Fibroblast of lung (primary cell): ENCODE measurements at regions not wholly inside any gene's neighbourhood (a gene's known extent, or its start where the extent isn't known, plus 50 kb on each side); places are given as distances from the start of the nearest gene placed in this dataset.
A peak's percentile ranks its signal among the peaks of the same experiment; 100 is the strongest.

Source experiments
- DNase-seq, 2 donors: peaks; one replicate each; pipeline versions ENCODE4 v3.0.0 to v3.0.0-alpha.2; 2010; ENCODE audit warnings: low read depth in 2 of 2
- H2AFZ ChIP-seq: 2 replicates; pipeline ENCODE4 v1.5.1; 2012; ENCODE audit warnings: low read length, control low read depth, inconsistent platforms
- H3K27ac ChIP-seq: 2 replicates; pipeline ENCODE4 v1.5.1; 2011; ENCODE audit warnings: low read length, control low read depth; ENCODE audit not compliant: insufficient read depth
- H3K27me3 ChIP-seq: 2 replicates; pipeline ENCODE4 v1.5.1; 2011; ENCODE audit warnings: mild to moderate bottlenecking, low read length; ENCODE audit not compliant: control insufficient read depth, insufficient read depth
- H3K36me3 ChIP-seq: 2 replicates; pipeline ENCODE4 v1.5.1; 2011; ENCODE audit warnings: low read length; ENCODE audit not compliant: control insufficient read depth, insufficient read depth
- H3K4me1 ChIP-seq: 2 replicates; pipeline ENCODE4 v1.5.1; 2011; ENCODE audit warnings: low read length; ENCODE audit not compliant: control insufficient read depth, insufficient read depth; ENCODE audit errors: extremely low read depth
- H3K4me2 ChIP-seq: 2 replicates; pipeline ENCODE4 v1.5.1; 2011; ENCODE audit warnings: low read length, control low read depth; ENCODE audit not compliant: insufficient read depth; ENCODE audit errors: extremely low read depth
- H3K4me3 ChIP-seq, 4 experiments: fragments of 200-600 bp in 1 of 4; sonication (generic) in 1 of 4; replicated peaks in 1 of 4; 2 replicates each; pipeline ENCODE4 v1.5.1; 2011 to 2016; ENCODE audit warnings: low read length in 4 of 4, low read depth in 3 of 4, mild to moderate bottlenecking in 3 of 4, control low read depth in 2 of 4, inconsistent platforms in 1 of 4, mixed read lengths in 1 of 4; ENCODE audit not compliant: insufficient read depth in 1 of 4; ENCODE audit errors: control extremely low read depth in 1 of 4
- H3K79me2 ChIP-seq: 2 replicates; pipeline ENCODE4 v1.5.1; 2012; ENCODE audit warnings: mild to moderate bottlenecking, low read length, inconsistent platforms; ENCODE audit not compliant: control insufficient read depth, insufficient read depth
- H3K9ac ChIP-seq: 2 replicates; pipeline ENCODE4 v1.5.1; 2011; ENCODE audit warnings: mild to moderate bottlenecking, low read length, control low read depth; ENCODE audit not compliant: insufficient read depth
- H3K9me3 ChIP-seq: 2 replicates; pipeline ENCODE4 v1.5.1; 2012; ENCODE audit warnings: low read depth, low read length; ENCODE audit not compliant: control insufficient read depth, insufficient read depth
- H4K20me1 ChIP-seq: 2 replicates; pipeline ENCODE4 v1.5.1; 2011; ENCODE audit warnings: low read length; ENCODE audit not compliant: control insufficient read depth, insufficient read depth; ENCODE audit errors: extremely low read depth
- EZH2 ChIP-seq: IDR thresholded peaks from 2 replicates; pipeline ENCODE4 v1.5.1; 2012; ENCODE audit warnings: low read length, control low read depth, mild to moderate bottlenecking; ENCODE audit errors: missing control alignments
- TF ChIP-seq, protein P1 (sequence below), 2 donors: IDR thresholded peaks in 1 of 2; conservative IDR thresholded peaks in 1 of 2; 1 replicate in 1 of 2; 2 replicates in 1 of 2; pipeline ENCODE4 v1.5.1; 2011 to 2012; ENCODE audit warnings: low read length in 2 of 2, control low read depth in 1 of 2, inconsistent platforms in 1 of 2, low read depth in 1 of 2, mild to moderate bottlenecking in 1 of 2

- Histone ChIP-seq H3K27ac (no peak overlapping the region), H3K4me3 (no peak overlapping the region), H3K4me2 (peak overlapping the region; percentile 15), H3K36me3 (no peaks in the 10 kb centered on the region), H3K27me3 (no peaks in the 10 kb centered on the region), H3K79me2 (no peaks in the 10 kb centered on the region), H3K4me1 (peaks cover 2% of the 10 kb centered on the region), H4K20me1 (no peaks in the 10 kb centered on the region), H3K9ac (no peak overlapping the region), H3K9me3 (no peaks in the 10 kb centered on the region), H2AFZ (no peak overlapping the region)
- DNase-seq, result no peak
- TF ChIP-seq, protein P1, sequence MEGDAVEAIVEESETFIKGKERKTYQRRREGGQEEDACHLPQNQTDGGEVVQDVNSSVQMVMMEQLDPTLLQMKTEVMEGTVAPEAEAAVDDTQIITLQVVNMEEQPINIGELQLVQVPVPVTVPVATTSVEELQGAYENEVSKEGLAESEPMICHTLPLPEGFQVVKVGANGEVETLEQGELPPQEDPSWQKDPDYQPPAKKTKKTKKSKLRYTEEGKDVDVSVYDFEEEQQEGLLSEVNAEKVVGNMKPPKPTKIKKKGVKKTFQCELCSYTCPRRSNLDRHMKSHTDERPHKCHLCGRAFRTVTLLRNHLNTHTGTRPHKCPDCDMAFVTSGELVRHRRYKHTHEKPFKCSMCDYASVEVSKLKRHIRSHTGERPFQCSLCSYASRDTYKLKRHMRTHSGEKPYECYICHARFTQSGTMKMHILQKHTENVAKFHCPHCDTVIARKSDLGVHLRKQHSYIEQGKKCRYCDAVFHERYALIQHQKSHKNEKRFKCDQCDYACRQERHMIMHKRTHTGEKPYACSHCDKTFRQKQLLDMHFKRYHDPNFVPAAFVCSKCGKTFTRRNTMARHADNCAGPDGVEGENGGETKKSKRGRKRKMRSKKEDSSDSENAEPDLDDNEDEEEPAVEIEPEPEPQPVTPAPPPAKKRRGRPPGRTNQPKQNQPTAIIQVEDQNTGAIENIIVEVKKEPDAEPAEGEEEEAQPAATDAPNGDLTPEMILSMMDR (conservative IDR thresholded peaks at IDR 0.05 in 1 of 2, IDR thresholded peaks at IDR 0.05 in 1 of 2; ENCODE audit: low read depth in 1 of 2, low read length in 2 of 2), result no peak
- TF ChIP-seq EZH2, result no peak
Observed at GRCh38 chr1:99566290-99567021, 79.5 kb upstream of the PALMD start.

- H3K27me3 ChIP-seq, result no peaks in the 10 kb centered on the region
- no peak overlapping the region for H3K4me3 ChIP-seq
- H3K27ac ChIP-seq, result no peak overlapping the region
- peak; percentile 59 to 91 for DNase-seq
- peaks cover 4% of the 10 kb centered on the region for H3K4me1 ChIP-seq
- H4K20me1 ChIP-seq, result no peaks in the 10 kb centered on the region
- H3K79me2 ChIP-seq, result no peaks in the 10 kb centered on the region
- H2AFZ ChIP-seq, result no peak overlapping the region
- H3K9me3 ChIP-seq, result no peaks in the 10 kb centered on the region
- no peak overlapping the region for H3K9ac ChIP-seq
- TF ChIP-seq, protein P1 (conservative IDR thresholded peaks at IDR 0.05 in 1 of 2, IDR thresholded peaks at IDR 0.05 in 1 of 2; ENCODE audit: low read depth in 1 of 2, low read length in 2 of 2), result no peak
- TF ChIP-seq EZH2, result no peak
- no peak overlapping the region for H3K4me2 ChIP-seq
- no peaks in the 10 kb centered on the region for H3K36me3 ChIP-seq
Observed at GRCh38 chr1:99570486-99571089, 75.3 kb upstream of the PALMD start.

- no peak overlapping the region for H2AFZ ChIP-seq
- no peaks in the 10 kb centered on the region for H3K79me2 ChIP-seq
- H3K4me3 ChIP-seq, result no peak overlapping the region
- no peak for TF ChIP-seq EZH2
- TF ChIP-seq, protein P1 (conservative IDR thresholded peaks at IDR 0.05 in 1 of 2, IDR thresholded peaks at IDR 0.05 in 1 of 2; ENCODE audit: low read depth in 1 of 2, low read length in 2 of 2), result no peak
- no peaks in the 10 kb centered on the region for H3K27me3 ChIP-seq
- no peak overlapping the region for H3K4me2 ChIP-seq
- H3K36me3 ChIP-seq, result no peaks in the 10 kb centered on the region
- no peaks in the 10 kb centered on the region for H4K20me1 ChIP-seq
- H3K9ac ChIP-seq, result no peak overlapping the region
- H3K9me3 ChIP-seq, result no peaks in the 10 kb centered on the region
- DNase-seq, result no peak
- no peak overlapping the region for H3K27ac ChIP-seq
- H3K4me1 ChIP-seq, result peaks cover 4% of the 10 kb centered on the region
Observed at GRCh38 chr1:99571092-99571734, 74.7 kb upstream of the PALMD start.
